WTC11 (cell line): ENCODE measurements at regions not wholly inside any gene's neighbourhood (a gene's known extent, or its start where the extent isn't known, plus 50 kb on each side); places are given as distances from the start of the nearest gene placed in this dataset.

Experiments
- ATAC-seq: fragments of 200-7000 bp; cut with Tn5 transposase; 2 replicates; pipeline ENCODE4 v1.10.0; 2021; ENCODE audit warnings: mild to moderate bottlenecking, moderate library complexity
- CTCF ChIA-PET: fragments of 300-600 bp; sonication (Branson Sonifier 250); formaldehyde crosslinking; loops from one replicate; lab custom pipeline; 2021; ENCODE audit warnings: antibody characterized with exemption; lab: Charles Lee
- POLR2A ChIA-PET: fragments of 350-600 bp; sonication (Branson Sonifier 250); formaldehyde crosslinking; loops from one replicate; lab custom pipeline; 2021; ENCODE audit warnings: antibody characterized with exemption; lab: Charles Lee
- DNase-seq: peaks from one replicate; pipeline ENCODE4 v3.0.0; 2021; ENCODE audit warnings: low spot score
- H3K27ac Mint-ChIP-seq: 2 replicates; pipeline ENCODE4 v1.8.0; 2021; ENCODE audit warnings: mixed read lengths
- H3K27me3 Mint-ChIP-seq: 2 replicates; pipeline ENCODE4 v1.8.0; 2021; ENCODE audit warnings: low read depth, mild to moderate bottlenecking, moderate library complexity, mixed read lengths
- H3K36me3 Mint-ChIP-seq: 2 replicates; pipeline ENCODE4 v1.8.0; 2021; ENCODE audit warnings: mixed read lengths
- H3K4me1 Mint-ChIP-seq: 2 replicates; pipeline ENCODE4 v1.8.0; 2022; ENCODE audit warnings: mixed read lengths
- H3K4me3 Mint-ChIP-seq: 2 replicates; pipeline ENCODE4 v1.8.0; 2021; ENCODE audit warnings: mild to moderate bottlenecking, moderate library complexity, mixed read lengths
- H3K9me3 Mint-ChIP-seq: 2 replicates; pipeline ENCODE4 v1.8.0; 2021; ENCODE audit warnings: mixed read lengths
- CBFB ChIP-seq: sonication (generic); formaldehyde crosslinking; IDR thresholded peaks from 2 replicates; pipeline ENCODE4 v1.8.1; 2022; ENCODE audit warnings: mild to moderate bottlenecking, low read depth, missing genetic modification reagents
- ETV6 ChIP-seq: sonication (generic); formaldehyde crosslinking; IDR thresholded peaks from 2 replicates; pipeline ENCODE4 v1.8.1; 2022; ENCODE audit warnings: mild to moderate bottlenecking, missing genetic modification reagents
- JAZF1 ChIP-seq: fragments of 250-450 bp; sonication (Bioruptor Pico); IDR thresholded peaks from 2 replicates; pipeline ENCODE4 v1.9.0; 2021; ENCODE audit warnings: moderate library complexity, mild to moderate bottlenecking, inconsistent platforms
- NR1H2 ChIP-seq: sonication (generic); formaldehyde crosslinking; IDR thresholded peaks from 2 replicates; pipeline ENCODE4 v1.9.0; 2021; ENCODE audit warnings: mild to moderate bottlenecking, moderate library complexity, missing genetic modification reagents
- SMAD4 ChIP-seq: sonication (generic); formaldehyde crosslinking; IDR thresholded peaks from 2 replicates; pipeline ENCODE4 v1.8.0; 2022; ENCODE audit warnings: mild to moderate bottlenecking, missing genetic modification reagents
- SOX15 ChIP-seq: fragments of 250-450 bp; sonication (Bioruptor Pico); IDR thresholded peaks from 2 replicates; pipeline ENCODE4 v1.9.0; 2021; ENCODE audit warnings: mild to moderate bottlenecking
- TP53 ChIP-seq: sonication (generic); formaldehyde crosslinking; IDR thresholded peaks from 2 replicates; pipeline ENCODE4 v1.8.1; 2023; ENCODE audit warnings: mild to moderate bottlenecking, missing genetic modification reagents
- ZBTB21 ChIP-seq: sonication (generic); formaldehyde crosslinking; IDR thresholded peaks from 2 replicates; pipeline ENCODE4 v1.8.1; 2023; ENCODE audit warnings: mild to moderate bottlenecking, missing genetic modification reagents, borderline replicate concordance
- ZNF121 ChIP-seq: sonication (generic); formaldehyde crosslinking; IDR thresholded peaks from 2 replicates; pipeline ENCODE4 v1.8.0; 2023; ENCODE audit warnings: missing genetic modification reagents
- ZNF138 ChIP-seq: sonication (generic); formaldehyde crosslinking; conservative IDR thresholded peaks from 2 replicates; pipeline ENCODE4 v1.8.1; 2022; ENCODE audit warnings: mild to moderate bottlenecking, moderate library complexity, missing genetic modification reagents
- TF ChIP-seq, protein P1 (sequence below): sonication (generic); formaldehyde crosslinking; conservative IDR thresholded peaks from 2 replicates; pipeline ENCODE4 v1.8.1; 2023; ENCODE audit warnings: mild to moderate bottlenecking, low read depth, missing genetic modification reagents, moderate library complexity
- TF ChIP-seq, protein P2 (sequence below): fragments of 250-450 bp; sonication (Bioruptor Pico); IDR thresholded peaks from 2 replicates; pipeline ENCODE4 v2.1.2; 2022; ENCODE audit warnings: mild to moderate bottlenecking, moderate library complexity
- TF ChIP-seq, protein P3 (sequence below): sonication (generic); formaldehyde crosslinking; IDR thresholded peaks from 2 replicates; pipeline ENCODE4 v1.8.1; 2023; ENCODE audit warnings: mild to moderate bottlenecking, missing genetic modification reagents, moderate library complexity
- TF ChIP-seq, protein P4 (sequence below): fragments of 250-450 bp; sonication (Bioruptor Pico); IDR thresholded peaks from 2 replicates; pipeline ENCODE4 v1.9.0; 2021; ENCODE audit warnings: mild to moderate bottlenecking
- TF ChIP-seq, protein P5 (sequence below): sonication (generic); formaldehyde crosslinking; IDR thresholded peaks from 2 replicates; pipeline ENCODE4 v1.8.0; 2022; ENCODE audit warnings: mild to moderate bottlenecking, missing genetic modification reagents
- TF ChIP-seq, protein P6 (sequence below): fragments of 250-450 bp; sonication (Bioruptor Pico); IDR thresholded peaks from 2 replicates; pipeline ENCODE4 v1.9.0; 2021; ENCODE audit warnings: mild to moderate bottlenecking
- TF ChIP-seq, protein P7 (sequence below): fragments of 250-450 bp; sonication (Bioruptor Pico); IDR thresholded peaks from 2 replicates; pipeline ENCODE4 v1.8.0; 2021; ENCODE audit warnings: mild to moderate bottlenecking
- TF ChIP-seq, protein P8 (sequence below): sonication (generic); formaldehyde crosslinking; IDR thresholded peaks from 2 replicates; pipeline ENCODE4 v1.8.1; 2023; ENCODE audit warnings: mild to moderate bottlenecking, moderate library complexity, missing genetic modification reagents

DNA sequence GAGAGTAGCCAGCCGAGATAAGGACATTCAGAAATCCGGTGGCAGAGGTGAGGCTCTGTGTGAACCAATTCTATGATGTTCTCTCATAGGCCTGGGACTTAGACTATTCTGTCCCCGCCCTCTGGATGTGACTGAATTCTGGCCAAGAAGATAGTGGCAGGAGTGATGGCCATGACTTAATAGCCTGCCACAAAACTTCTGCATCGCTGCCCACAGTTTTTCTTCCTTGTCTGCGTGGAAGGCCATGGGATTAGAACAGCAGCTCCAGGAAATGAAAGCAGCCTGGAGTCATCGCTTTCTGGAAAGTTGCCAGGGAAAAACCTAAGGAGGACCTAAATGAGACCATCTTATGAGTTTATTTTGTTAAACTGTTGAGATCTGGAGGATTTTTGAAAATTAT, 134.7 kb downstream of the F11 start (continued):
- TF ChIP-seq, protein P1, sequence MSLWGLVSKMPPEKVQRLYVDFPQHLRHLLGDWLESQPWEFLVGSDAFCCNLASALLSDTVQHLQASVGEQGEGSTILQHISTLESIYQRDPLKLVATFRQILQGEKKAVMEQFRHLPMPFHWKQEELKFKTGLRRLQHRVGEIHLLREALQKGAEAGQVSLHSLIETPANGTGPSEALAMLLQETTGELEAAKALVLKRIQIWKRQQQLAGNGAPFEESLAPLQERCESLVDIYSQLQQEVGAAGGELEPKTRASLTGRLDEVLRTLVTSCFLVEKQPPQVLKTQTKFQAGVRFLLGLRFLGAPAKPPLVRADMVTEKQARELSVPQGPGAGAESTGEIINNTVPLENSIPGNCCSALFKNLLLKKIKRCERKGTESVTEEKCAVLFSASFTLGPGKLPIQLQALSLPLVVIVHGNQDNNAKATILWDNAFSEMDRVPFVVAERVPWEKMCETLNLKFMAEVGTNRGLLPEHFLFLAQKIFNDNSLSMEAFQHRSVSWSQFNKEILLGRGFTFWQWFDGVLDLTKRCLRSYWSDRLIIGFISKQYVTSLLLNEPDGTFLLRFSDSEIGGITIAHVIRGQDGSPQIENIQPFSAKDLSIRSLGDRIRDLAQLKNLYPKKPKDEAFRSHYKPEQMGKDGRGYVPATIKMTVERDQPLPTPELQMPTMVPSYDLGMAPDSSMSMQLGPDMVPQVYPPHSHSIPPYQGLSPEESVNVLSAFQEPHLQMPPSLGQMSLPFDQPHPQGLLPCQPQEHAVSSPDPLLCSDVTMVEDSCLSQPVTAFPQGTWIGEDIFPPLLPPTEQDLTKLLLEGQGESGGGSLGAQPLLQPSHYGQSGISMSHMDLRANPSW (CRISPR knock-in tag): no peak
- TF ChIP-seq, protein P2, sequence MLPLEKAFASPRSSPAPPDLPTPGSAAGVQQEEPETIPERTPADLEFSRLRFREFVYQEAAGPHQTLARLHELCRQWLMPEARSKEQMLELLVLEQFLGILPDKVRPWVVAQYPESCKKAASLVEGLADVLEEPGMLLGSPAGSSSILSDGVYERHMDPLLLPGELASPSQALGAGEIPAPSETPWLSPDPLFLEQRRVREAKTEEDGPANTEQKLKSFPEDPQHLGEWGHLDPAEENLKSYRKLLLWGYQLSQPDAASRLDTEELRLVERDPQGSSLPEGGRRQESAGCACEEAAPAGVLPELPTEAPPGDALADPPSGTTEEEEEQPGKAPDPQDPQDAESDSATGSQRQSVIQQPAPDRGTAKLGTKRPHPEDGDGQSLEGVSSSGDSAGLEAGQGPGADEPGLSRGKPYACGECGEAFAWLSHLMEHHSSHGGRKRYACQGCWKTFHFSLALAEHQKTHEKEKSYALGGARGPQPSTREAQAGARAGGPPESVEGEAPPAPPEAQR (CRISPR knock-in tag): no peak
- TF ChIP-seq NR1H2 (CRISPR knock-in tag): no peak
- no peak for TF ChIP-seq ZNF138 (CRISPR knock-in tag)

DNA sequence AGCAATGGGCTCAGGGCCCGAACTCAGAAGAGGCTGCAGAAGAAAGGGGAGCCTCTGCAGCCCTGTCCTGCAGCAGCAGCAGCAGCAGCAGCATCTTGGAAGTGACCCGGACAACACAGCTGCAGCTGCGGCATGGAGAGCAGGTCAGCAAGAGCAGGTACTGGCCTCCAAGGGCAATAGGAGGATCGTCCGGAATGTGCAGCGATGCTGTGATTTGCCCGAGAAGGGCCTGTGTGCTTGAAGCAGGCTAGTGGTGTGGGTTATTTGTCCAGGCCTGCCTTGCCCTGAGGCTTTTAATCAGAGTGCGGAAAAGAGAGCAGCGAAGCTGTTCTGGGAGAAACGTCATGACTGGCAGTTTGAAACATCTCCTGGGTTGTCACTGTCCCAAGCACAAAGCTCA, 126.0 kb downstream of the F11 start:
- no peak for ATAC-seq

More for the DNA sequence above, 126.0 kb downstream of the F11 start:
- POLR2A ChIA-PET: no interaction called here
- Mint-ChIP-seq H3K36me3 (no peaks in the 10 kb centered on the region), H3K27me3 (no peaks in the 10 kb centered on the region), H3K4me1 (peaks cover 8% of the 10 kb centered on the region), H3K9me3 (peaks cover 4% of the 10 kb centered on the region), H3K27ac (no peak overlapping the region), H3K4me3 (no peak overlapping the region)
- no peak for DNase-seq
- CTCF ChIA-PET: no interaction called here
- TF ChIP-seq, protein P1 (CRISPR knock-in tag): no peak
- TF ChIP-seq ETV6 (no peak), CBFB (CRISPR knock-in tag) (no peak), SOX15 (CRISPR knock-in tag) (no peak), ZNF138 (CRISPR knock-in tag) (no peak), ZNF121 (CRISPR knock-in tag) (no peak), ZBTB21 (CRISPR knock-in tag) (no peak), JAZF1 (no peak), TP53 (CRISPR knock-in tag) (no peak), SMAD4 (CRISPR knock-in tag) (no peak)
- TF ChIP-seq, protein P3, sequence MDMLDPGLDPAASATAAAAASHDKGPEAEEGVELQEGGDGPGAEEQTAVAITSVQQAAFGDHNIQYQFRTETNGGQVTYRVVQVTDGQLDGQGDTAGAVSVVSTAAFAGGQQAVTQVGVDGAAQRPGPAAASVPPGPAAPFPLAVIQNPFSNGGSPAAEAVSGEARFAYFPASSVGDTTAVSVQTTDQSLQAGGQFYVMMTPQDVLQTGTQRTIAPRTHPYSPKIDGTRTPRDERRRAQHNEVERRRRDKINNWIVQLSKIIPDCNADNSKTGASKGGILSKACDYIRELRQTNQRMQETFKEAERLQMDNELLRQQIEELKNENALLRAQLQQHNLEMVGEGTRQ (CRISPR knock-in tag): no peak
- TF ChIP-seq, protein P4, sequence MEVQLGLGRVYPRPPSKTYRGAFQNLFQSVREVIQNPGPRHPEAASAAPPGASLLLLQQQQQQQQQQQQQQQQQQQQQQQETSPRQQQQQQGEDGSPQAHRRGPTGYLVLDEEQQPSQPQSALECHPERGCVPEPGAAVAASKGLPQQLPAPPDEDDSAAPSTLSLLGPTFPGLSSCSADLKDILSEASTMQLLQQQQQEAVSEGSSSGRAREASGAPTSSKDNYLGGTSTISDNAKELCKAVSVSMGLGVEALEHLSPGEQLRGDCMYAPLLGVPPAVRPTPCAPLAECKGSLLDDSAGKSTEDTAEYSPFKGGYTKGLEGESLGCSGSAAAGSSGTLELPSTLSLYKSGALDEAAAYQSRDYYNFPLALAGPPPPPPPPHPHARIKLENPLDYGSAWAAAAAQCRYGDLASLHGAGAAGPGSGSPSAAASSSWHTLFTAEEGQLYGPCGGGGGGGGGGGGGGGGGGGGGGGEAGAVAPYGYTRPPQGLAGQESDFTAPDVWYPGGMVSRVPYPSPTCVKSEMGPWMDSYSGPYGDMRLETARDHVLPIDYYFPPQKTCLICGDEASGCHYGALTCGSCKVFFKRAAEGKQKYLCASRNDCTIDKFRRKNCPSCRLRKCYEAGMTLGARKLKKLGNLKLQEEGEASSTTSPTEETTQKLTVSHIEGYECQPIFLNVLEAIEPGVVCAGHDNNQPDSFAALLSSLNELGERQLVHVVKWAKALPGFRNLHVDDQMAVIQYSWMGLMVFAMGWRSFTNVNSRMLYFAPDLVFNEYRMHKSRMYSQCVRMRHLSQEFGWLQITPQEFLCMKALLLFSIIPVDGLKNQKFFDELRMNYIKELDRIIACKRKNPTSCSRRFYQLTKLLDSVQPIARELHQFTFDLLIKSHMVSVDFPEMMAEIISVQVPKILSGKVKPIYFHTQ: no peak
- TF ChIP-seq, protein P5, sequence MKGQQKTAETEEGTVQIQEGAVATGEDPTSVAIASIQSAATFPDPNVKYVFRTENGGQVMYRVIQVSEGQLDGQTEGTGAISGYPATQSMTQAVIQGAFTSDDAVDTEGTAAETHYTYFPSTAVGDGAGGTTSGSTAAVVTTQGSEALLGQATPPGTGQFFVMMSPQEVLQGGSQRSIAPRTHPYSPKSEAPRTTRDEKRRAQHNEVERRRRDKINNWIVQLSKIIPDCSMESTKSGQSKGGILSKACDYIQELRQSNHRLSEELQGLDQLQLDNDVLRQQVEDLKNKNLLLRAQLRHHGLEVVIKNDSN (CRISPR knock-in tag): no peak
- TF ChIP-seq, protein P2 (CRISPR knock-in tag): no peak
- TF ChIP-seq, protein P6, sequence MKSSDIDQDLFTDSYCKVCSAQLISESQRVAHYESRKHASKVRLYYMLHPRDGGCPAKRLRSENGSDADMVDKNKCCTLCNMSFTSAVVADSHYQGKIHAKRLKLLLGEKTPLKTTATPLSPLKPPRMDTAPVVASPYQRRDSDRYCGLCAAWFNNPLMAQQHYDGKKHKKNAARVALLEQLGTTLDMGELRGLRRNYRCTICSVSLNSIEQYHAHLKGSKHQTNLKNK (CRISPR knock-in tag): no peak
- TF ChIP-seq, protein P7, sequence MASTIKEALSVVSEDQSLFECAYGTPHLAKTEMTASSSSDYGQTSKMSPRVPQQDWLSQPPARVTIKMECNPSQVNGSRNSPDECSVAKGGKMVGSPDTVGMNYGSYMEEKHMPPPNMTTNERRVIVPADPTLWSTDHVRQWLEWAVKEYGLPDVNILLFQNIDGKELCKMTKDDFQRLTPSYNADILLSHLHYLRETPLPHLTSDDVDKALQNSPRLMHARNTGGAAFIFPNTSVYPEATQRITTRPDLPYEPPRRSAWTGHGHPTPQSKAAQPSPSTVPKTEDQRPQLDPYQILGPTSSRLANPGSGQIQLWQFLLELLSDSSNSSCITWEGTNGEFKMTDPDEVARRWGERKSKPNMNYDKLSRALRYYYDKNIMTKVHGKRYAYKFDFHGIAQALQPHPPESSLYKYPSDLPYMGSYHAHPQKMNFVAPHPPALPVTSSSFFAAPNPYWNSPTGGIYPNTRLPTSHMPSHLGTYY: no peak
- TF ChIP-seq, protein P8, sequence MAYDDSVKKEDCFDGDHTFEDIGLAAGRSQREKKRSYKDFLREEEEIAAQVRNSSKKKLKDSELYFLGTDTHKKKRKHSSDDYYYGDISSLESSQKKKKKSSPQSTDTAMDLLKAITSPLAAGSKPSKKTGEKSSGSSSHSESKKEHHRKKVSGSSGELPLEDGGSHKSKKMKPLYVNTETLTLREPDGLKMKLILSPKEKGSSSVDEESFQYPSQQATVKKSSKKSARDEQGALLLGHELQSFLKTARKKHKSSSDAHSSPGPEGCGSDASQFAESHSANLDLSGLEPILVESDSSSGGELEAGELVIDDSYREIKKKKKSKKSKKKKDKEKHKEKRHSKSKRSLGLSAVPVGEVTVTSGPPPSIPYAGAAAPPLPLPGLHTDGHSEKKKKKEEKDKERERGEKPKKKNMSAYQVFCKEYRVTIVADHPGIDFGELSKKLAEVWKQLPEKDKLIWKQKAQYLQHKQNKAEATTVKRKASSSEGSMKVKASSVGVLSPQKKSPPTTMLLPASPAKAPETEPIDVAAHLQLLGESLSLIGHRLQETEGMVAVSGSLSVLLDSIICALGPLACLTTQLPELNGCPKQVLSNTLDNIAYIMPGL (CRISPR knock-in tag): no peak
